GM12864 (cell line): ENCODE measurements at regions not wholly inside any gene's neighbourhood (a gene's known extent, or its start where the extent isn't known, plus 50 kb on each side); places are given as distances from the start of the nearest gene placed in this dataset.

Source experiments
- DNase-seq: peaks from one replicate; pipeline ENCODE4 v3.0.0-alpha.2; 2011; ENCODE audit warnings: low read depth
- H3K4me3 ChIP-seq: 2 replicates; pipeline ENCODE4 v1.5.1; 2011; ENCODE audit warnings: mild to moderate bottlenecking, low read depth, low read length, control low read depth
- CTCF ChIP-seq: IDR thresholded peaks from 2 replicates; pipeline ENCODE4 v1.5.1; 2011; ENCODE audit warnings: low read depth, mild to moderate bottlenecking, moderate library complexity, low read length, control low read depth, inconsistent platforms; ENCODE audit errors: missing control alignments

GRCh38 chr18:65346086-65346485, 404.7 kb upstream of the CDH7 start:
- DNase-seq, result no peak
- no peak overlapping the region for H3K4me3 ChIP-seq
- TF ChIP-seq CTCF, result no peak

GRCh38 chr18:65343571-65343970, 407.2 kb upstream of the CDH7 start:
- no peak for TF ChIP-seq CTCF
- no peak for DNase-seq
- no peak overlapping the region for H3K4me3 ChIP-seq

GRCh38 chr18:65336411-65336810, 414.4 kb upstream of the CDH7 start:
- no peak for DNase-seq
- no peak for TF ChIP-seq CTCF
- H3K4me3 ChIP-seq, result no peak overlapping the region

GRCh38 chr18:65329010-65329409, 421.8 kb upstream of the CDH7 start:
- no peak for DNase-seq
- no peak overlapping the region for H3K4me3 ChIP-seq
- no peak for TF ChIP-seq CTCF

GRCh38 chr18:65326805-65327204, 424.0 kb upstream of the CDH7 start:
- DNase-seq, result no peak
- no peak overlapping the region for H3K4me3 ChIP-seq
- no peak for TF ChIP-seq CTCF

- no peak overlapping the region for H3K4me3 ChIP-seq
- no peak for DNase-seq
- no peak for TF ChIP-seq CTCF
Measured at GRCh38 chr18:65322895-65323294, 427.9 kb upstream of the CDH7 start.

GRCh38 chr18:65298422-65298821, 452.4 kb upstream of the CDH7 start:
- TF ChIP-seq CTCF, result no peak
- H3K4me3 ChIP-seq, result no peak overlapping the region
- no peak for DNase-seq
